ENCODE measurements at regions not wholly inside any gene's neighbourhood (a gene's known extent, or its start where the extent isn't known, plus 50 kb on each side); places are given as distances from the start of the nearest gene placed in this dataset.

- H3K27me3 ChIP-seq (replicated peaks; ENCODE audit: insufficient read depth): no peaks in the 10 kb centered on the region
- H3K27ac ChIP-seq: no peak overlapping the region
- no peaks in the 10 kb centered on the region for H3K9me3 ChIP-seq
- no peaks in the 10 kb centered on the region for H3K36me3 ChIP-seq
- no peak overlapping the region for H3K4me3 ChIP-seq
- 79% methylated on average over 7 of the region's 7 CpGs for WGBS
- no peaks in the 10 kb centered on the region for H3K4me1 ChIP-seq (replicated peaks)
- intact Hi-C loops (cut with DNase I): no loop called here
- DNase-seq (ENCODE audit: low spot score): no peak
- no peak for TF ChIP-seq POLR2AphosphoS5 (IDR thresholded peaks at IDR 0.05)
- no peak for TF ChIP-seq CTCF (IDR thresholded peaks at IDR 0.05)
- no peak for TF ChIP-seq POLR2A (IDR thresholded peaks at IDR 0.05)
Measured at GRCh38 chr1:5272325-5272724, 617.9 kb downstream of the AJAP1 start.

- no peaks in the 10 kb centered on the region for H3K9me3 ChIP-seq
- WGBS: 87% methylated on average over 2 of the region's 2 CpGs
- H3K36me3 ChIP-seq: no peaks in the 10 kb centered on the region
- H3K27me3 ChIP-seq (replicated peaks; ENCODE audit: insufficient read depth): no peaks in the 10 kb centered on the region
- H3K4me1 ChIP-seq (replicated peaks): no peaks in the 10 kb centered on the region
- intact Hi-C loops (cut with DNase I): no loop called here
- H3K27ac ChIP-seq: no peak overlapping the region
- H3K4me3 ChIP-seq: no peak overlapping the region
- TF ChIP-seq POLR2A (IDR thresholded peaks at IDR 0.05) (no peak), POLR2AphosphoS5 (IDR thresholded peaks at IDR 0.05) (no peak)
- no peak for DNase-seq (ENCODE audit: low spot score)
Measured at GRCh38 chr1:5271264-5271663, 616.9 kb downstream of the AJAP1 start.

GRCh38 chr1:5269901-5270300 lies 615.5 kb downstream of the AJAP1 start:
- TF ChIP-seq CTCF (IDR thresholded peaks at IDR 0.05) (no peak), POLR2A (IDR thresholded peaks at IDR 0.05) (no peak)
- DNase-seq (ENCODE audit: low spot score): no peak
- H3K36me3 ChIP-seq: no peaks in the 10 kb centered on the region
- intact Hi-C loops (cut with DNase I): no loop called here
- H3K4me1 ChIP-seq (replicated peaks): no peaks in the 10 kb centered on the region
- no peaks in the 10 kb centered on the region for H3K9me3 ChIP-seq
- 100% methylated on average over 3 of the region's 3 CpGs for WGBS
- H3K27me3 ChIP-seq (replicated peaks; ENCODE audit: insufficient read depth): no peaks in the 10 kb centered on the region
- no peak overlapping the region for H3K27ac ChIP-seq
- H3K4me3 ChIP-seq: no peak overlapping the region

GRCh38 chr1:5267603-5268235 lies 613.3 kb downstream of the AJAP1 start:
- Histone ChIP-seq H3K9me3 (no peaks in the 10 kb centered on the region), H3K36me3 (no peaks in the 10 kb centered on the region), H3K4me3 (no peak overlapping the region), H3K27me3 (replicated peaks; ENCODE audit: insufficient read depth) (no peaks in the 10 kb centered on the region), H3K27ac (no peak overlapping the region), H3K4me1 (replicated peaks) (no peaks in the 10 kb centered on the region)
- WGBS: 48% methylated on average over 14 of the region's 14 CpGs
- DNase-seq (ENCODE audit: low spot score): no peak
- intact Hi-C loops (cut with DNase I): no loop called here
- TF ChIP-seq POLR2AphosphoS5 (IDR thresholded peaks at IDR 0.05) (no peak), POLR2A (IDR thresholded peaks at IDR 0.05) (no peak), CTCF (IDR thresholded peaks at IDR 0.05) (no peak)

DNA sequence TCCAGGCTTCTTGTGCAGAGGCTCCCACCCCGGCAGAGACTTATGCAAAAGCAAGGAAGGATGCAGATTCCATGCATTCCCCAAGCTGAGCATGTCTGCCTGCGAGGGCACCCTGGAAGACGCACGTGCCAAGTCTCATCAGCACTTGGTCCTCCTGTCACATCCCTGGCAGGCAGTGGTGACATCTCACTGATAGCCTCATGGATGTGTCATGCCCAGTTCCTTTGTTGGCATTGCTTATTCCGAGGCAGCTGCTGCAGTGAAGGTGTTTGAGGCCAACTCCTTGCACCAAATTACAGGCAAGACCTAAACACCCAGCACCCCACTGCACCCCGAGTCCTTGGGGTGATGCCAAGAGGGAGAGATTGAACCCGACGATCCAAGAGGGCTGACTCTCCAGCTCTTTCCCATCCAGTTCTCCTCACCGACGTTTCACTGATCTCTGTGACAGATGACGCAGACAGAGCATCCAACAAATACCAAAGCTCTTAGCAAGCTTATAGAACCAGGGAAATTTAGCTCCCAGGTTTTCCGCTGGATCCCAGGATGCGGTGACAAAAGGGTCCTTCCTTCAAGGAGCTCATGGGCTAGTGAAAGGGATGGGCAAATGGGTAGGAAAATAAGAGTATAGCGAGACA lies 611.1 kb downstream of the AJAP1 start:
- WGBS: 64% methylated on average over 14 of the region's 14 CpGs
- no peak overlapping the region for H3K4me3 ChIP-seq
- TF ChIP-seq POLR2A (IDR thresholded peaks at IDR 0.05): no peak
- TF ChIP-seq CTCF (IDR thresholded peaks at IDR 0.05): no peak
- TF ChIP-seq POLR2AphosphoS5 (IDR thresholded peaks at IDR 0.05): no peak
- H3K27me3 ChIP-seq (replicated peaks; ENCODE audit: insufficient read depth): no peaks in the 10 kb centered on the region
- DNase-seq (ENCODE audit: low spot score): no peak
- no peaks in the 10 kb centered on the region for H3K36me3 ChIP-seq
- no peaks in the 10 kb centered on the region for H3K4me1 ChIP-seq (replicated peaks)
- H3K27ac ChIP-seq: no peak overlapping the region
- intact Hi-C loops (cut with DNase I): no loop called here
- H3K9me3 ChIP-seq: no peaks in the 10 kb centered on the region

Data from prostate gland (tissue), 2 donors.